Omental fat pad (tissue), 3 donors: ENCODE measurements at regions not wholly inside any gene's neighbourhood (a gene's known extent, or its start where the extent isn't known, plus 50 kb on each side); places are given as distances from the start of the nearest gene placed in this dataset.

Source experiments
- ATAC-seq: fragments of 150-250 bp; one replicate; pipeline ENCODE4 v1.9.1; 2016; ENCODE audit warnings: mild to moderate bottlenecking, moderate library complexity; ENCODE audit not compliant: low FRiP score
- DNase-seq: peaks from one replicate; pipeline ENCODE4 v3.0.0-alpha.2; 2019; ENCODE audit warnings: low spot score
- CTCF ChIP-seq, 3 donors: fragments of 450-650 bp; IDR thresholded peaks; one replicate each; pipeline ENCODE4 v1.5.1; 2016 to 2017; ENCODE audit warnings: antibody characterized with exemption in 3 of 3, mild to moderate bottlenecking in 3 of 3, moderate library complexity in 2 of 3

- DNase-seq: no peak
- ATAC-seq: no peak
- no peak for TF ChIP-seq CTCF (IDR thresholded peaks at IDR 0.05)
Measured at GRCh38 chr15:36331531-36332275, 247.7 kb upstream of the CDIN1 start.

- ATAC-seq: no peak
- no peak for DNase-seq
- TF ChIP-seq CTCF (IDR thresholded peaks at IDR 0.05): no peak
Measured at GRCh38 chr15:36332301-36332700, 247.1 kb upstream of the CDIN1 start.

- DNase-seq: no peak
- no peak for ATAC-seq
- TF ChIP-seq CTCF (IDR thresholded peaks at IDR 0.05): no peak
Measured at GRCh38 chr15:36332896-36333295, 246.5 kb upstream of the CDIN1 start.

GRCh38 chr15:36334059-36334458 lies 245.4 kb upstream of the CDIN1 start:
- DNase-seq: no peak
- ATAC-seq: no peak
- TF ChIP-seq CTCF (IDR thresholded peaks at IDR 0.05): no peak

- TF ChIP-seq CTCF (IDR thresholded peaks at IDR 0.05): no peak
- no peak for DNase-seq
- ATAC-seq: no peak
Measured at GRCh38 chr15:36335224-36335623, 244.2 kb upstream of the CDIN1 start.

- DNase-seq (no peak), ATAC-seq (no peak)
- TF ChIP-seq CTCF (IDR thresholded peaks at IDR 0.05): no peak
Measured at GRCh38 chr15:36335659-36336058, 243.8 kb upstream of the CDIN1 start.

GRCh38 chr15:36344887-36345286 lies 234.5 kb upstream of the CDIN1 start:
- no peak for TF ChIP-seq CTCF (IDR thresholded peaks at IDR 0.05)
- no peak for ATAC-seq
- no peak for DNase-seq
